ENCODE measurements at regions not wholly inside any gene's neighbourhood (a gene's known extent, or its start where the extent isn't known, plus 50 kb on each side); places are given as distances from the start of the nearest gene placed in this dataset.

- no peak for DNase-seq
These were observed 262.6 kb downstream of the ATG4C start for GRCh38 chr1:63046539-63046938.

- no peak for DNase-seq
These were observed 265.2 kb downstream of the ATG4C start for GRCh38 chr1:63049135-63049534.

- DNase-seq = no peak
These were observed 267.4 kb downstream of the ATG4C start for GRCh38 chr1:63051356-63051755.

GRCh38 chr1:63051886-63052285, 268.0 kb downstream of the ATG4C start:
- no peak for DNase-seq

- no peak for DNase-seq
These were observed 268.2 kb upstream of the FOXD3 start for GRCh38 chr1:63054184-63054583.

- no peak for DNase-seq
These were observed 259.0 kb upstream of the FOXD3 start for GRCh38 chr1:63063367-63063766.

GRCh38 chr1:63064135-63064534, 258.2 kb upstream of the FOXD3 start:
- no peak for DNase-seq

- DNase-seq = no peak
These were observed 253.7 kb upstream of the FOXD3 start for GRCh38 chr1:63068626-63069025.

GRCh38 chr1:63069214-63069613, 253.2 kb upstream of the FOXD3 start:
- no peak for DNase-seq

GRCh38 chr1:63073309-63074306, 248.8 kb upstream of the FOXD3 start:
- DNase-seq = no peak

- no peak for DNase-seq
These were observed 248.0 kb upstream of the FOXD3 start for GRCh38 chr1:63074321-63074720.

GRCh38 chr1:63082766-63083165, 239.6 kb upstream of the FOXD3 start:
- DNase-seq = no peak

GRCh38 chr1:63087966-63088365, 234.4 kb upstream of the FOXD3 start:
- no peak for DNase-seq

- no peak for DNase-seq
These were observed 223.2 kb upstream of the FOXD3 start for GRCh38 chr1:63099188-63099587.

- DNase-seq = no peak
These were observed 221.0 kb upstream of the FOXD3 start for GRCh38 chr1:63101336-63101735.

GRCh38 chr1:63103682-63104081, 218.7 kb upstream of the FOXD3 start:
- DNase-seq = no peak

- DNase-seq = no peak
These were observed 215.3 kb upstream of the FOXD3 start for GRCh38 chr1:63107066-63107465.

GRCh38 chr1:63108206-63108605, 214.2 kb upstream of the FOXD3 start:
- no peak for DNase-seq

- DNase-seq = no peak
These were observed 210.0 kb upstream of the FOXD3 start for GRCh38 chr1:63112155-63112900.

- no peak for DNase-seq
These were observed 206.8 kb upstream of the FOXD3 start for GRCh38 chr1:63115527-63115926.

- no peak for DNase-seq
These were observed 206.4 kb upstream of the FOXD3 start for GRCh38 chr1:63116016-63116415.

- DNase-seq = no peak
These were observed 202.7 kb upstream of the FOXD3 start for GRCh38 chr1:63119575-63120155.

- no peak for DNase-seq
These were observed 200.3 kb upstream of the FOXD3 start for GRCh38 chr1:63122079-63122478.

Measured in NCI-H1694 (cell line).